ENCODE measurements at regions not wholly inside any gene's neighbourhood (a gene's known extent, or its start where the extent isn't known, plus 50 kb on each side); places are given as distances from the start of the nearest gene placed in this dataset.

DNA sequence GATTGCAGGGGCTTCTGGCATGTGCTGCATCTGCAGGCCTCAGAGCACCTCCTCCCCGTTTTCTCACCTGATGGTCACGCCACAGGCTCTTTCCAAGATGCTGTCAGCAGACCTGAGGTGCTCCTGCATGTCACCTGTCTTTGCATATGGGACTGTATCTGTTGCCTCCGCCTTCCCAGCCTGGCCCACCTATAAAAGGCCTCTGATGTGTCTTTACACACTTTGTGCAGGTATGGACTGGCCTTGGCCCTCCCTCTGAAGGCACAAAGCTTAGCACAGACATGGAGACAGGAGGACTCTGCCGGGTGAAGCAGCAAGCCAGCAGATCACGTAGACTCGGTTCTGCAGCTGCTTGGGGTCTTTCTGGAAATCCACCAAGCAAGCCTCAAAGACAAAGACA lies 220.9 kb upstream of the PPP2R2D start:
- no peak for DNase-seq (ENCODE audit: low read depth)
- no peak overlapping the region for H3K4me3 ChIP-seq (ENCODE audit: low read depth, low read length)
- TF ChIP-seq, protein P1, sequence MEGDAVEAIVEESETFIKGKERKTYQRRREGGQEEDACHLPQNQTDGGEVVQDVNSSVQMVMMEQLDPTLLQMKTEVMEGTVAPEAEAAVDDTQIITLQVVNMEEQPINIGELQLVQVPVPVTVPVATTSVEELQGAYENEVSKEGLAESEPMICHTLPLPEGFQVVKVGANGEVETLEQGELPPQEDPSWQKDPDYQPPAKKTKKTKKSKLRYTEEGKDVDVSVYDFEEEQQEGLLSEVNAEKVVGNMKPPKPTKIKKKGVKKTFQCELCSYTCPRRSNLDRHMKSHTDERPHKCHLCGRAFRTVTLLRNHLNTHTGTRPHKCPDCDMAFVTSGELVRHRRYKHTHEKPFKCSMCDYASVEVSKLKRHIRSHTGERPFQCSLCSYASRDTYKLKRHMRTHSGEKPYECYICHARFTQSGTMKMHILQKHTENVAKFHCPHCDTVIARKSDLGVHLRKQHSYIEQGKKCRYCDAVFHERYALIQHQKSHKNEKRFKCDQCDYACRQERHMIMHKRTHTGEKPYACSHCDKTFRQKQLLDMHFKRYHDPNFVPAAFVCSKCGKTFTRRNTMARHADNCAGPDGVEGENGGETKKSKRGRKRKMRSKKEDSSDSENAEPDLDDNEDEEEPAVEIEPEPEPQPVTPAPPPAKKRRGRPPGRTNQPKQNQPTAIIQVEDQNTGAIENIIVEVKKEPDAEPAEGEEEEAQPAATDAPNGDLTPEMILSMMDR (IDR thresholded peaks at IDR 0.05; ENCODE audit: insufficient read depth, low read depth, low read length, missing control alignments): no peak

DNA sequence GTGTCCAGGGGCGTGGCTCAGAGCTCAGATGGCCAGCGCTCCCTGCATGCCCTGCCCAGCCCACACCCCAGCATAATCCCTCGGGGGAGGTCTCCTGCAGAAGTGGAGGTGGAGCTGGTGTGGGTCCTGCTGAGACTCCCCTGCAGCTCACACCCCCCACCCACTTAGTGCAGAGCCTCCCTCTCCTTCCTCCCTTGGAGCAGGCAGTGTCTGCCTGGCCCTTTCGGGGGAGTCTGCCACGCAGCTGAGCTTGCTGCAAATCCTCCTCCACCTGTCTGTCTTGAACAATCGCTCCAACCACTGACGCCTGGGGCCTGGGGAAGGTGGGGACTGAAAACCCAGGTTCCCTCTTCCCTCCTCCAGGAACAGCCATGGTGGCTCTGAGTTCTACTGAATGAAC lies 219.7 kb upstream of the PPP2R2D start:
- no peak for DNase-seq (ENCODE audit: low read depth)
- TF ChIP-seq, protein P1 (IDR thresholded peaks at IDR 0.05; ENCODE audit: insufficient read depth, low read depth, low read length, missing control alignments): no peak
- no peak overlapping the region for H3K4me3 ChIP-seq (ENCODE audit: low read depth, low read length)

- DNase-seq (ENCODE audit: low read depth): no peak
- TF ChIP-seq, protein P1 (IDR thresholded peaks at IDR 0.05; ENCODE audit: insufficient read depth, low read depth, low read length, missing control alignments): no peak
- no peak overlapping the region for H3K4me3 ChIP-seq (ENCODE audit: low read depth, low read length)
These were observed 219.2 kb upstream of the PPP2R2D start for GRCh38 chr10:131681656-131682055.

DNA sequence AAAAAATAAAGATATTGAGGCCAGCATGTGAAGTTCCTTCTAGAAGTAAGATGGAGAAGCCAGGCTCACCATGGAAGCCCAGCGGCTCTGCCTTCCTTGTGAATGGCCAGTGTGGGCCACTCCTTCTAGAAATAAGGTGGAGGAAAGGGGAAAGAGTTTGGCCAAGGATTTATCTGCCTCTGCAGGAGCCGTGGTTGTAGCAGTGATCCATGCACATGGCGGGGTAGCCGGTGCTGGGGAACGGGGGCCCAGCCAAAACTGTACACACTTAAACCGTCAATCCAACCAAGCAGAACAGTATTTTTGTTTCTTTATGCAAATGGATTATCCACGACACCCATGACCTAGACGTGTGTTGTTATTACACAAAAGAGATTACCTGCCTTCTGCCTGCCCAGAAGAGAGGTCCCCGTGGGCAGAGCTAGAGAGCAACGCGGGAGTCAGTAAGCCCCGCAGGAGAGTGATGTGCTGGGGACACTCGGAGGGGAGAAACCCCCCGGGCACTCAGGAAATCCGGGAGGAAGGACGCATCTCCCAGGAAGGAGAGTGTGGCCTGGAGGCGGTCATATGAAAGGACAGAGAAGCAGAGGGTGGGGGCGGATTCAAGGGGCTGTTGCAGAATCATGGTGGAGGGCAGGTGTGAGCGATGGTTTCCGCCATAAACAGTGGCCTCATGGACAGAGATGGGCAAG lies 218.4 kb upstream of the PPP2R2D start:
- H3K4me3 ChIP-seq (ENCODE audit: low read depth, low read length): no peak overlapping the region
- DNase-seq (ENCODE audit: low read depth): no peak
- TF ChIP-seq, protein P1 (IDR thresholded peaks at IDR 0.05; ENCODE audit: insufficient read depth, low read depth, low read length, missing control alignments): no peak

GRCh38 chr10:131683281-131683861 lies 217.4 kb upstream of the PPP2R2D start:
- TF ChIP-seq, protein P1 (IDR thresholded peaks at IDR 0.05; ENCODE audit: insufficient read depth, low read depth, low read length, missing control alignments): no peak
- H3K4me3 ChIP-seq (ENCODE audit: low read depth, low read length): no peak overlapping the region
- no peak for DNase-seq (ENCODE audit: low read depth)

DNA sequence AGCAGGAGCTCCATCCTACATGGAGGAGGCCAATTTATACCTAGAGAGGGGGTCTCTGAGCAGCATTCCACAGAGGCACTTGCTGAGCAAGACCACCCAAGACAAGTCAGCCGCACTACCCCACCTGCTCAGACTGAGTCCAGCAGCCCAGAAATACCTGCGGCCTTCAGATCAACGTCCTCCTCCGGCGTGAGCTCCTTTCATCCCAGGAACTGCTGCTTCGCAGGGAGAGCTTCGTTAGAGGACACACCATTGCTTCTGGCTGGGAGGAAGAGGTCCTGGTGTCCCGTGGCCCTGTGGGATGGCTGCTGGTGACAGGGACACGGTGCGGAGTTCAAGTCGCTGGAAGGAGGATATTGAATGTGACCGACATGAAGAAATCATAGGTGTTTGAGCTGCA lies 216.9 kb upstream of the PPP2R2D start:
- TF ChIP-seq, protein P1 (IDR thresholded peaks at IDR 0.05; ENCODE audit: insufficient read depth, low read depth, low read length, missing control alignments): no peak
- no peak for DNase-seq (ENCODE audit: low read depth)
- no peak overlapping the region for H3K4me3 ChIP-seq (ENCODE audit: low read depth, low read length)

DNA sequence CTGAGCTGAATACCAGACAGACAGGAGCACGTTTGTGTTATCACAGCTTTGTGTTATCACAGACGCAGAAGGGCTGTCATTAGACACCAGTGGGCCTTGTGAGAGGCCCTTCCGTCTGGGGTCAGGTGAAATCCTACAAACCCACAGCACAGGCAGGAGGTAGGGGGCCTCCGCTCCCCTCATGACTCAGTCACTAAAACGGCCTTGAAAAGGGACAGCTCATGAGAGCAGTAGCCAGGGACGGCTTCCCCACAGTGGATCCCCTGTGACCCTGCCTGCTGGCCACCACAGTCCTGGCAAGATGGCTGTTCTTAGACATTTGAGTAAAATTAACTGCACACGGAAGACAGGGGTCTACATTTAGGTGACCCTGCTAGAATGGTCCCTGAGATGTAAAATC lies 215.8 kb upstream of the PPP2R2D start:
- no peak overlapping the region for H3K4me3 ChIP-seq (ENCODE audit: low read depth, low read length)
- DNase-seq (ENCODE audit: low read depth): no peak
- TF ChIP-seq, protein P1 (IDR thresholded peaks at IDR 0.05; ENCODE audit: insufficient read depth, low read depth, low read length, missing control alignments): no peak
